ENCODE measurements at regions not wholly inside any gene's neighbourhood (a gene's known extent, or its start where the extent isn't known, plus 50 kb on each side); places are given as distances from the start of the nearest gene placed in this dataset.

- POLR2A ChIA-PET = no interaction called here
- H3K27me3 ChIP-seq (replicated peaks in 1 of 4; ENCODE audit: control extremely low read depth in 1 of 4, control insufficient read depth in 3 of 4, insufficient read depth in 4 of 4, low read length in 3 of 4) = no peaks in the 10 kb centered on the region
- no peak overlapping the region for H3K27ac Mint-ChIP-seq
- no peak for TF ChIP-seq EZH2 (IDR thresholded peaks at IDR 0.05; ENCODE audit: borderline replicate concordance, insufficient read depth, low read depth, low read length, poor library complexity, severe bottlenecking)
- TF ChIP-seq, protein P1, sequence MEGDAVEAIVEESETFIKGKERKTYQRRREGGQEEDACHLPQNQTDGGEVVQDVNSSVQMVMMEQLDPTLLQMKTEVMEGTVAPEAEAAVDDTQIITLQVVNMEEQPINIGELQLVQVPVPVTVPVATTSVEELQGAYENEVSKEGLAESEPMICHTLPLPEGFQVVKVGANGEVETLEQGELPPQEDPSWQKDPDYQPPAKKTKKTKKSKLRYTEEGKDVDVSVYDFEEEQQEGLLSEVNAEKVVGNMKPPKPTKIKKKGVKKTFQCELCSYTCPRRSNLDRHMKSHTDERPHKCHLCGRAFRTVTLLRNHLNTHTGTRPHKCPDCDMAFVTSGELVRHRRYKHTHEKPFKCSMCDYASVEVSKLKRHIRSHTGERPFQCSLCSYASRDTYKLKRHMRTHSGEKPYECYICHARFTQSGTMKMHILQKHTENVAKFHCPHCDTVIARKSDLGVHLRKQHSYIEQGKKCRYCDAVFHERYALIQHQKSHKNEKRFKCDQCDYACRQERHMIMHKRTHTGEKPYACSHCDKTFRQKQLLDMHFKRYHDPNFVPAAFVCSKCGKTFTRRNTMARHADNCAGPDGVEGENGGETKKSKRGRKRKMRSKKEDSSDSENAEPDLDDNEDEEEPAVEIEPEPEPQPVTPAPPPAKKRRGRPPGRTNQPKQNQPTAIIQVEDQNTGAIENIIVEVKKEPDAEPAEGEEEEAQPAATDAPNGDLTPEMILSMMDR (IDR thresholded peaks at IDR 0.05) = no peak
- H3K4me3 Mint-ChIP-seq = no peak overlapping the region
- H3K27ac ChIP-seq (ENCODE audit: low read length in 2 of 2) = no peak overlapping the region
- intact Hi-C loops (cut with micrococcal nuclease) = no loop called here
- 67% methylated on average over 1 of the region's 1 CpG for WGBS (ENCODE audit: insufficient coverage)
- H3K4me1 Mint-ChIP-seq = no peaks in the 10 kb centered on the region
- H3K4me1 ChIP-seq (ENCODE audit: control insufficient read depth in 2 of 2, insufficient read depth in 2 of 2, low read length in 2 of 2) = no peaks in the 10 kb centered on the region
- CTCF ChIA-PET = no interaction called here
- H3K79me2 ChIP-seq (ENCODE audit: control insufficient read depth, insufficient read depth, low read length) = no peaks in the 10 kb centered on the region
- H3K27me3 Mint-ChIP-seq = no peaks in the 10 kb centered on the region
- no peak for ATAC-seq (ENCODE audit: low read depth)
- H4K20me1 ChIP-seq (ENCODE audit: control insufficient read depth, insufficient read depth, low read length, poor library complexity, severe bottlenecking) = no peaks in the 10 kb centered on the region
- H2AFZ ChIP-seq (ENCODE audit: insufficient read depth, low read depth, low read length, poor library complexity, severe bottlenecking) = no peak overlapping the region
- H3K9me3 Mint-ChIP-seq (ENCODE audit: insufficient read depth) = no peaks in the 10 kb centered on the region
- H3K9ac ChIP-seq (ENCODE audit: low read length) = no peak overlapping the region
- H3K36me3 ChIP-seq (replicated peaks in 1 of 2; ENCODE audit: control extremely low read depth in 1 of 2, control insufficient read depth in 1 of 2, extremely low read depth in 1 of 2, insufficient read depth in 2 of 2, low read length in 1 of 2) = no peaks in the 10 kb centered on the region
- no peak overlapping the region for H3K4me2 ChIP-seq (replicated peaks; ENCODE audit: low read depth, low read length, poor library complexity, severe bottlenecking)
- no peak overlapping the region for H3K4me3 ChIP-seq (ENCODE audit: control extremely low read depth in 1 of 5, extremely low read depth in 1 of 5, insufficient read depth in 1 of 5, low read depth in 2 of 5, low read length in 4 of 5)
- H3K9me3 ChIP-seq (ENCODE audit: control extremely low read depth in 1 of 3, control insufficient read depth in 2 of 3, insufficient read depth in 1 of 3, low read length in 2 of 3) = peaks cover 0 to 1% (median 0%) of the 10 kb centered on the region in 3 donors
- no peak for DNase-seq
Measured at GRCh38 chr1:106722466-106722865, 334.0 kb upstream of the PRMT6 start.

GRCh38 chr1:106727171-106727570, 329.3 kb upstream of the PRMT6 start:
- ChIA-PET CTCF (no interaction called here), POLR2A (no interaction called here)
- Mint-ChIP-seq H3K27ac (no peak overlapping the region), H3K4me1 (no peaks in the 10 kb centered on the region), H3K9me3 (ENCODE audit: insufficient read depth) (no peaks in the 10 kb centered on the region), H3K27me3 (no peaks in the 10 kb centered on the region), H3K4me3 (no peak overlapping the region)
- peaks cover 0 to 1% (median 0%) of the 10 kb centered on the region in 3 donors for H3K9me3 ChIP-seq (ENCODE audit: control extremely low read depth in 1 of 3, control insufficient read depth in 2 of 3, insufficient read depth in 1 of 3, low read length in 2 of 3)
- H3K27ac ChIP-seq (ENCODE audit: low read length in 2 of 2) = no peak overlapping the region
- H3K4me3 ChIP-seq (ENCODE audit: control extremely low read depth in 1 of 5, extremely low read depth in 1 of 5, insufficient read depth in 1 of 5, low read depth in 2 of 5, low read length in 4 of 5) = no peak overlapping the region
- no peak overlapping the region for H2AFZ ChIP-seq (ENCODE audit: insufficient read depth, low read depth, low read length, poor library complexity, severe bottlenecking)
- TF ChIP-seq, protein P1 (IDR thresholded peaks at IDR 0.05) = no peak
- no peak for TF ChIP-seq EZH2 (IDR thresholded peaks at IDR 0.05; ENCODE audit: borderline replicate concordance, insufficient read depth, low read depth, low read length, poor library complexity, severe bottlenecking)
- no peak overlapping the region for H3K9ac ChIP-seq (ENCODE audit: low read length)
- ATAC-seq (ENCODE audit: low read depth) (no peak), DNase-seq (no peak)
- H3K79me2 ChIP-seq (ENCODE audit: control insufficient read depth, insufficient read depth, low read length) = no peaks in the 10 kb centered on the region
- H3K27me3 ChIP-seq (replicated peaks in 1 of 4; ENCODE audit: control extremely low read depth in 1 of 4, control insufficient read depth in 3 of 4, insufficient read depth in 4 of 4, low read length in 3 of 4) = no peaks in the 10 kb centered on the region
- H3K4me1 ChIP-seq (ENCODE audit: control insufficient read depth in 2 of 2, insufficient read depth in 2 of 2, low read length in 2 of 2) = no peaks in the 10 kb centered on the region
- WGBS (ENCODE audit: insufficient coverage) = 20% methylated on average over 1 of the region's 3 CpGs
- intact Hi-C loops (cut with micrococcal nuclease) = no loop called here
- H3K36me3 ChIP-seq (replicated peaks in 1 of 2; ENCODE audit: control extremely low read depth in 1 of 2, control insufficient read depth in 1 of 2, extremely low read depth in 1 of 2, insufficient read depth in 2 of 2, low read length in 1 of 2) = no peaks in the 10 kb centered on the region
- H4K20me1 ChIP-seq (ENCODE audit: control insufficient read depth, insufficient read depth, low read length, poor library complexity, severe bottlenecking) = no peaks in the 10 kb centered on the region
- H3K4me2 ChIP-seq (replicated peaks; ENCODE audit: low read depth, low read length, poor library complexity, severe bottlenecking) = no peak overlapping the region
